ENCODE measurements at regions not wholly inside any gene's neighbourhood (a gene's known extent, or its start where the extent isn't known, plus 50 kb on each side); places are given as distances from the start of the nearest gene placed in this dataset.
"Not testable (repeated sequence)": the region's sequence is repeated elsewhere in the genome, so short reads cannot be mapped to it uniquely, and the experiment has no call there.

GRCh38 chr12:68387338-68387737, 55.2 kb upstream of the MDM1 start:
- no peak for DNase-seq

- no peak for DNase-seq
These were observed 57.1 kb upstream of the MDM1 start for GRCh38 chr12:68389305-68389704.

- no peak for DNase-seq
These were observed 59.8 kb upstream of the MDM1 start for GRCh38 chr12:68391937-68392336.

- no peak for DNase-seq
These were observed 60.2 kb upstream of the MDM1 start for GRCh38 chr12:68392376-68392775.

GRCh38 chr12:68393417-68393816, 61.3 kb upstream of the MDM1 start:
- no peak for DNase-seq

GRCh38 chr12:68397566-68398158, 65.5 kb upstream of the MDM1 start:
- DNase-seq: no peak

GRCh38 chr12:68398689-68399088, 66.5 kb upstream of the MDM1 start:
- DNase-seq: not testable (repeated sequence)

- DNase-seq: no peak
These were observed 68.2 kb upstream of the MDM1 start for GRCh38 chr12:68400226-68400829.

GRCh38 chr12:68402422-68402821, 70.3 kb upstream of the MDM1 start:
- no peak for DNase-seq

- DNase-seq: no peak
These were observed 71.1 kb upstream of the MDM1 start for GRCh38 chr12:68403296-68403695.

GRCh38 chr12:68403711-68404110, 71.5 kb upstream of the MDM1 start:
- DNase-seq: no peak

GRCh38 chr12:68405343-68405781, 73.2 kb upstream of the MDM1 start:
- no peak for DNase-seq

GRCh38 chr12:68406134-68406576, 74.0 kb upstream of the MDM1 start:
- DNase-seq: no peak

- DNase-seq: no peak
These were observed 74.7 kb upstream of the MDM1 start for GRCh38 chr12:68406911-68407310.

GRCh38 chr12:68410018-68410660, 78.0 kb upstream of the MDM1 start:
- no peak for DNase-seq

- no peak for DNase-seq
These were observed 79.2 kb upstream of the MDM1 start for GRCh38 chr12:68411371-68411770.

- DNase-seq: no peak
These were observed 82.8 kb upstream of the MDM1 start for GRCh38 chr12:68414988-68415387.

GRCh38 chr12:68416350-68416749, 84.2 kb upstream of the MDM1 start:
- DNase-seq: no peak

GRCh38 chr12:68416826-68417225, 84.7 kb upstream of the MDM1 start:
- DNase-seq: no peak

GRCh38 chr12:68418137-68418460, 85.9 kb upstream of the MDM1 start:
- no peak for DNase-seq

GRCh38 chr12:68420225-68421010, 88.3 kb upstream of the MDM1 start:
- DNase-seq: no peak

- DNase-seq: no peak
These were observed 90.0 kb upstream of the MDM1 start for GRCh38 chr12:68422159-68422558.

GRCh38 chr12:68422956-68423574, 90.9 kb upstream of the MDM1 start:
- no peak for DNase-seq
